GM10248 (cell line): ENCODE measurements at regions not wholly inside any gene's neighbourhood (a gene's known extent, or its start where the extent isn't known, plus 50 kb on each side); places are given as distances from the start of the nearest gene placed in this dataset.

ENCODE experiments used
- CTCF ChIA-PET: fragments of 300-600 bp; sonication (Branson Sonifier 250); formaldehyde crosslinking; extraction: SDS; loops from one replicate; lab custom pipeline; 2021; ENCODE audit warnings: antibody characterized with exemption; lab: Yijun Ruan, JAX
- POLR2A ChIA-PET: fragments of 350-650 bp; sonication (Branson Sonifier 250); formaldehyde crosslinking; extraction: SDS; loops from one replicate; lab custom pipeline; 2020; ENCODE audit warnings: antibody characterized with exemption; lab: Yijun Ruan, JAX
- DNase-seq: peaks from one replicate; pipeline ENCODE4 v3.0.0; 2012; ENCODE audit errors: extremely low spot score
- TF ChIP-seq, protein P1 (sequence below): IDR thresholded peaks from 2 replicates; pipeline ENCODE4 v1.5.1; 2012; ENCODE audit warnings: mild to moderate bottlenecking, low read depth; ENCODE audit errors: extremely low read depth, missing control alignments, control extremely low read depth

DNA sequence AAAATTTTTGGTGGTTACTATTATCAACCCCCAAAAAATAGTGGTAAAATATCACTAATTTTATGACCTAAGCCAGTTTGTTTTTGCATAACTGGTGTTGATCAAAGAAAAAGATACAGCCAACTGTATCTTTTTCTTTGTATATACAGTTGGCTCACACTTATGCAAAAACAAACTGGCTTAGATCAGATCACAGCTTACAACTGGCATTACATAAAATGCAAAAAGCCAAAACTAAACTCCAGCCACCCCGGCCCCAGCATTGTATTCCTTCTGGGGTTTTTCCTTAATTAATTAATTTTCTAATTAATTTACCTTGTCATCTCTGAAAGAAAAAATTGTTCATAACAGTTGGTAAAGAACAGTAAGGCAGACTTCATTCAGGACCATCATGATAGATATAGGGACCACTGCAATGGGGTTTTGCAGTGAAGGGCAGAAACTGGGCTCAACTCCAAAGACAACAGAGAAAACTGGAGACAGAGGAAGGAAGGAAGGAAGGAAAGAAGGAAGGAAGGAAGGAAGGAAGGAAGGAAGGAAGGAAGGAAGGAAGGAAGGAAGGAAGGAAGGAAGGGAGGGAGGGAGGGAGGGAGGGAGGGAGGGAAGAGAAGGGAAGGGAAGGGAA, 202.1 kb downstream of the HNRNPD start:
- ChIA-PET CTCF (no interaction called here), POLR2A (no interaction called here)
- TF ChIP-seq, protein P1, sequence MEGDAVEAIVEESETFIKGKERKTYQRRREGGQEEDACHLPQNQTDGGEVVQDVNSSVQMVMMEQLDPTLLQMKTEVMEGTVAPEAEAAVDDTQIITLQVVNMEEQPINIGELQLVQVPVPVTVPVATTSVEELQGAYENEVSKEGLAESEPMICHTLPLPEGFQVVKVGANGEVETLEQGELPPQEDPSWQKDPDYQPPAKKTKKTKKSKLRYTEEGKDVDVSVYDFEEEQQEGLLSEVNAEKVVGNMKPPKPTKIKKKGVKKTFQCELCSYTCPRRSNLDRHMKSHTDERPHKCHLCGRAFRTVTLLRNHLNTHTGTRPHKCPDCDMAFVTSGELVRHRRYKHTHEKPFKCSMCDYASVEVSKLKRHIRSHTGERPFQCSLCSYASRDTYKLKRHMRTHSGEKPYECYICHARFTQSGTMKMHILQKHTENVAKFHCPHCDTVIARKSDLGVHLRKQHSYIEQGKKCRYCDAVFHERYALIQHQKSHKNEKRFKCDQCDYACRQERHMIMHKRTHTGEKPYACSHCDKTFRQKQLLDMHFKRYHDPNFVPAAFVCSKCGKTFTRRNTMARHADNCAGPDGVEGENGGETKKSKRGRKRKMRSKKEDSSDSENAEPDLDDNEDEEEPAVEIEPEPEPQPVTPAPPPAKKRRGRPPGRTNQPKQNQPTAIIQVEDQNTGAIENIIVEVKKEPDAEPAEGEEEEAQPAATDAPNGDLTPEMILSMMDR = no peak
- DNase-seq = no peak

DNA sequence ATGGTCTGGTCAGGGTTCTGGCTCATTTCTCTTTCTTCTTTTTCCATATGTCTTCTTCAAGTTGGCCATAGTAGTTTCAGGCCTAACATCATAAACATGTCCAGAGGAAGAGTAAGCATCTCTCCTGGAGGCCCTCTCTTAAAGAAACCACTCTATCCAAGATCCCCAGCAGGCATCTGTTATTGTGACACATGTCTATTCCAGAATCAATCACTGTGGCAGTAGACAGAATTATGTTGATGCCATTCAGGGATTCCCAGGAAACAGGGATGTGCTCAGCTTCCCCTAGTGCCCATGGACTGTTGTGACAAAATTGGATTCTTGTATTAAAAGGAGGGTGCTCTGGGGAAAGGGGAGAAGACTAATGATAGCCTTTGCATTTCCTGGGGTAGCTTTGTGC, 224.0 kb downstream of the HNRNPD start:
- TF ChIP-seq, protein P1 = no peak

DNA sequence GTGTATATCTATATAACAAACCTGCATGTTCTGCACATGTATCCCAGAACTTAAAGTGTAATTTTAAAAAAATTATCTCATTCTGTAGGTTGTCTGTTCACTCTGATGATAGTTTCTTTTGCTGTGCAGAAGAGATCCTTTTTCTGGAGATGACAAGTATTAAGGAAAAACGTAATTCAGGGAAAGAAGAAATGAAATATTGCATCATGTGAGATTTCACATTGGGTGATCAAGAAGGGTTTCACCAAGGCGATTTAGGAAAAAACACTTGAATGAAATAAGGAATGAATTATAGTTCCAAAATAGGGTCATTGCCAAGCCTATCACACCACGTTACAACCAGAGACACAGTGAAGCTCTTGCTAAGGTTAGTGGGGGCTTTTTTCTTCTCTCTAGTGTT, 227.9 kb downstream of the HNRNPD start:
- ChIA-PET CTCF (no interaction called here), POLR2A (no interaction called here)
- TF ChIP-seq, protein P1 = no peak
- DNase-seq = no peak

More for the DNA sequence above, 224.0 kb downstream of the HNRNPD start:
- POLR2A ChIA-PET = no interaction called here
- DNase-seq = no peak
- CTCF ChIA-PET = interaction anchor here (1.2 kb wide), 1 partner anchor 35 kb away, joined by 3 read pairs; no protein-coding TSS in a partner anchor

DNA sequence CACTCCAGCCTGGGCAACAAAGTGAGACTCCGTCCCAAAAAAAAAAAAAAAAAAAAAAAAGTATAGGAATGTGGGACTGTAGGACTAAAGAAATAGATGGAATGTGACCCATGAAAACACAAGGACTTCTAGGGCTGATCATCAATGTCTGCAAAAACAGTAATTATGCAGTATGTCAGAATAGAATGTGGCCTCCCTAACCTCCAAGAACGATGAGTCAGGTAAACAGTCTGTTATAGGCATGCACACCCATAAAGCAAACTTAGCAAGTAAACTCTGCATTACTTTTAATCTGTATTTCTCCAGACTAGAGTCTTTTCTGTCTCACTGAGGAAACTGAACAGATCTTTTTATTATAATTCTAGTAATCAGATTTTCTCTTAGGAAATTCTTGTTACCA, 233.4 kb downstream of the HNRNPD start:
- TF ChIP-seq, protein P1 = no peak
- DNase-seq = no peak
- ChIA-PET POLR2A (no interaction called here), CTCF (no interaction called here)

DNA sequence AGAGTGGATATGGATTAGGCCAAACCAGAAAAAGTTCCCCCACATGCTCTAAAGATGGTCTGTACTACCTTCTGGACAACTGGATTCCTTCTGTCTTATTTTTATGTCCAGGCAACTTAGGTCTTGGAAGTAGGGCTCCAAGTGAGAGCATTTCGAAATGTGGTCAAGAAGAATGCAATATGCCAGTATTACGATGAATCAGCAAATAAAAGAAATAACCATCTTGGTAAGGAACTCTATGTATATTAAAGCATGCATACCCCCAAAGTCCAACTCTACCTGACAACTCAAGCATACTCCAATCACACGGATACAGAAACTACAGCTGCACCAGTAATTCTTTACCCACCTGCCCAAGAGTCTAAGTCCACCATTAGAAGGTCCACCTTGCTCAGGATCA, 234.5 kb downstream of the HNRNPD start:
- no peak for DNase-seq
- CTCF ChIA-PET = no interaction called here
- TF ChIP-seq, protein P1 = no peak
- POLR2A ChIA-PET = no interaction called here

DNA sequence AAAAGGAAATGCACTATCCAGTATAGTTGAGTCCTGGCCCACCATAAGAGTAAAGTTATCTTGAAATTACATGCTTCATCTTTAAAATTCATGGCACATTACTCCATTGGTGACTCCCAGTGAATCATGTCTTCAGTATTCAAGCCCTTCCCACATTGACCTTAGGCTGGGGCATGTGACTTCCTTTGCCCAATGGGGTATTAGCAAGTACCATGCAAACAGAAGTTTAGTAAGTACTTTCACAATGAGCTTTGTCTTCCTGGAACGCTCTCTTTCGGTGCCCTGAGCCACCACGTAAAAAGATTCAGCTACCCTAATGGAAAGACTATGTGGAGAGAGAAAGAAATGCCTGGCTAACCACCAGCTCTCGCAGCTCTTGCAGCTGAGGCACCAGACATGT, 235.4 kb downstream of the HNRNPD start:
- POLR2A ChIA-PET = no interaction called here
- TF ChIP-seq, protein P1 = no peak
- no peak for DNase-seq
- CTCF ChIA-PET = no interaction called here
